ENCODE measurements at regions not wholly inside any gene's neighbourhood (a gene's known extent, or its start where the extent isn't known, plus 50 kb on each side); places are given as distances from the start of the nearest gene placed in this dataset.
"Not testable (repeated sequence)": the region's sequence is repeated elsewhere in the genome, so short reads cannot be mapped to it uniquely, and the experiment has no call there.

GRCh38 chr7:65062566-65062965, 56.1 kb upstream of the ERV3-1 start:
- not testable (repeated sequence) for TF ChIP-seq CTCF (conservative IDR thresholded peaks at IDR 0.05; ENCODE audit: low read depth, low read length); EZH2 (IDR thresholded peaks at IDR 0.05; ENCODE audit: borderline replicate concordance, low read depth, low read length, poor library complexity, severe bottlenecking)

Data from A673 (cell line).